ENCODE measurements at regions not wholly inside any gene's neighbourhood (a gene's known extent, or its start where the extent isn't known, plus 50 kb on each side); places are given as distances from the start of the nearest gene placed in this dataset.

- Histone ChIP-seq H3K9me2 (ENCODE audit: insufficient read depth, low read length) (no peaks in the 10 kb centered on the region), H3K4me3 (ENCODE audit: low read length) (no peak overlapping the region), H3F3A (ENCODE audit: insufficient read depth, low read length, poor library complexity, severe bottlenecking) (no peaks in the 10 kb centered on the region), H3K27ac (ENCODE audit: low read length) (no peak overlapping the region), H3K79me2 (replicated peaks; ENCODE audit: insufficient read depth, low read length) (no peaks in the 10 kb centered on the region), H4K20me1 (ENCODE audit: insufficient read depth) (no peaks in the 10 kb centered on the region), H3K9me3 (ENCODE audit: low read length) (no peaks in the 10 kb centered on the region), H3K9ac (ENCODE audit: low read length) (no peak overlapping the region), H2AFZ (ENCODE audit: low read depth, low read length) (no peak overlapping the region), H3K4me2 (ENCODE audit: low read length) (no peak overlapping the region), H3K27me3 (ENCODE audit: insufficient read depth, low read depth, low read length) (no peaks in the 10 kb centered on the region), H3K36me3 (ENCODE audit: insufficient read depth, low read length) (no peaks in the 10 kb centered on the region)
- TF ChIP-seq REST (IDR thresholded peaks at IDR 0.05; ENCODE audit: borderline replicate concordance) (no peak), CTCF (IDR thresholded peaks at IDR 0.05; ENCODE audit: poor library complexity, severe bottlenecking) (no peak), EP300 (conservative IDR thresholded peaks at IDR 0.05; ENCODE audit: poor library complexity, severe bottlenecking) (no peak), RAD21 (conservative IDR thresholded peaks at IDR 0.05) (no peak), POLR2AphosphoS5 (IDR thresholded peaks at IDR 0.05) (no peak), EZH2 (IDR thresholded peaks at IDR 0.05; ENCODE audit: borderline replicate concordance, insufficient read depth, low read length, poor library complexity, severe bottlenecking) (no peak), TAF1 (IDR thresholded peaks at IDR 0.05; ENCODE audit: low read depth) (no peak), SMC3 (conservative IDR thresholded peaks at IDR 0.05; ENCODE audit: poor library complexity) (no peak), MXI1 (conservative IDR thresholded peaks at IDR 0.05; ENCODE audit: poor library complexity, severe bottlenecking) (no peak)
Measured at GRCh38 chr2:215672406-215672805, 236.5 kb upstream of the FN1 start.

GRCh38 chr2:215671691-215672090, 235.8 kb upstream of the FN1 start:
- Histone ChIP-seq H3K27me3 (ENCODE audit: insufficient read depth, low read depth, low read length) (no peaks in the 10 kb centered on the region), H3K9me3 (ENCODE audit: low read length) (no peaks in the 10 kb centered on the region), H3K27ac (ENCODE audit: low read length) (no peak overlapping the region), H2AFZ (ENCODE audit: low read depth, low read length) (no peak overlapping the region), H3K9ac (ENCODE audit: low read length) (no peak overlapping the region), H3K4me3 (ENCODE audit: low read length) (no peak overlapping the region), H3K36me3 (ENCODE audit: insufficient read depth, low read length) (no peaks in the 10 kb centered on the region), H4K20me1 (ENCODE audit: insufficient read depth) (no peaks in the 10 kb centered on the region), H3K4me2 (ENCODE audit: low read length) (no peak overlapping the region), H3F3A (ENCODE audit: insufficient read depth, low read length, poor library complexity, severe bottlenecking) (no peaks in the 10 kb centered on the region), H3K9me2 (ENCODE audit: insufficient read depth, low read length) (no peaks in the 10 kb centered on the region), H3K79me2 (replicated peaks; ENCODE audit: insufficient read depth, low read length) (no peaks in the 10 kb centered on the region)
- TF ChIP-seq SMC3 (conservative IDR thresholded peaks at IDR 0.05; ENCODE audit: poor library complexity) (no peak), RAD21 (conservative IDR thresholded peaks at IDR 0.05) (no peak), REST (IDR thresholded peaks at IDR 0.05; ENCODE audit: borderline replicate concordance) (no peak), POLR2AphosphoS5 (IDR thresholded peaks at IDR 0.05) (no peak), CTCF (IDR thresholded peaks at IDR 0.05; ENCODE audit: poor library complexity, severe bottlenecking) (no peak), EZH2 (IDR thresholded peaks at IDR 0.05; ENCODE audit: borderline replicate concordance, insufficient read depth, low read length, poor library complexity, severe bottlenecking) (no peak)

Data from neural cell (in vitro differentiated cells).